PC-3 (cell line): ENCODE measurements at regions not wholly inside any gene's neighbourhood (a gene's known extent, or its start where the extent isn't known, plus 50 kb on each side); places are given as distances from the start of the nearest gene placed in this dataset.

ENCODE experiments used
- ATAC-seq: fragments of 200-7000 bp; cut with Tn5 transposase; 2 replicates; pipeline ENCODE4 v1.9.1; 2020; ENCODE audit warnings: mild to moderate bottlenecking, moderate library complexity
- BruUV-seq: library from RNA; stranded (reverse); fragments of 400-500 nt; replicated peaks from 2 replicates; lab custom pipeline; 2021; lab: Mats Ljungman, UMichigan
- CTCF ChIA-PET: fragments of 300-600 bp; sonication (Branson Sonifier 250); formaldehyde crosslinking; loops from one replicate; lab custom pipeline; 2022; ENCODE audit warnings: antibody characterized with exemption; lab: Charles Lee
- POLR2A ChIA-PET: fragments of 300-600 bp; sonication (Branson Sonifier 250); formaldehyde crosslinking; loops from one replicate; lab custom pipeline; 2022; ENCODE audit warnings: antibody characterized with exemption; ENCODE audit not compliant: unreplicated experiment; lab: Charles Lee
- DNase-seq: peaks from one replicate; pipeline ENCODE4 v3.0.0-alpha.2; 2015
- H2AFZ ChIP-seq: fragments of 300-600 bp; sonication (generic); 2 replicates; pipeline ENCODE4 v1.6.0; 2016; ENCODE audit warnings: antibody characterized with exemption, low read length
- H3F3A ChIP-seq: fragments of 300-600 bp; sonication (generic); one replicate; pipeline ENCODE4 v1.6.0; 2017; ENCODE audit warnings: antibody characterized with exemption, low read length, control low read depth, mild to moderate bottlenecking; ENCODE audit not compliant: unreplicated experiment
- H3K27ac ChIP-seq: fragments of 300-600 bp; sonication (generic); 2 replicates; pipeline ENCODE4 v1.5.1; 2016; ENCODE audit warnings: mild to moderate bottlenecking, low read length
- H3K27me3 ChIP-seq: fragments of 300-600 bp; sonication (generic); 2 replicates; pipeline ENCODE4 v1.6.1; 2016; ENCODE audit warnings: low read length, mixed read lengths
- H3K36me3 ChIP-seq: fragments of 300-600 bp; sonication (generic); 2 replicates; pipeline ENCODE4 v1.6.1; 2016; ENCODE audit warnings: low read depth, mixed run types, low read length, mixed read lengths
- H3K4me1 ChIP-seq: fragments of 300-600 bp; sonication (generic); 2 replicates; pipeline ENCODE4 v1.5.1; 2016; ENCODE audit warnings: low read length; ENCODE audit not compliant: insufficient read depth
- H3K4me2 ChIP-seq: fragments of 300-600 bp; sonication (generic); 2 replicates; pipeline ENCODE4 v1.6.0; 2016; ENCODE audit warnings: low read length
- H3K4me3 ChIP-seq: fragments of 300-600 bp; sonication (generic); 2 replicates; pipeline ENCODE4 v1.5.1; 2016; ENCODE audit warnings: mild to moderate bottlenecking, low read length, mixed read lengths
- H3K79me2 ChIP-seq: fragments of 300-600 bp; sonication (generic); 2 replicates; pipeline ENCODE4 v1.6.1; 2017; ENCODE audit warnings: low read length, mixed read lengths
- H3K9ac ChIP-seq: fragments of 300-600 bp; sonication (generic); 2 replicates; pipeline ENCODE4 v1.6.0; 2016; ENCODE audit warnings: mild to moderate bottlenecking, low read length
- H3K9me2 ChIP-seq: fragments of 300-600 bp; sonication (generic); replicated peaks from 2 replicates; pipeline ENCODE4 v1.6.1; 2016; ENCODE audit warnings: mixed run types, low read length, mixed read lengths
- H3K9me3 ChIP-seq: fragments of 300-600 bp; sonication (generic); 2 replicates; pipeline ENCODE4 v1.6.1; 2016; ENCODE audit warnings: low read length, mixed read lengths
- H4K20me1 ChIP-seq: fragments of 300-600 bp; sonication (generic); 2 replicates; pipeline ENCODE4 v1.6.1; 2016; ENCODE audit warnings: low read length, mixed read lengths
- EZH2 ChIP-seq: fragments of 300-600 bp; sonication (generic); IDR thresholded peaks from one replicate; pipeline ENCODE4 v1.6.1; 2017; ENCODE audit warnings: antibody characterized with exemption, mild to moderate bottlenecking, low read length; ENCODE audit not compliant: unreplicated experiment
- EZH2phosphoT487 ChIP-seq: fragments of 300-600 bp; sonication (generic); IDR thresholded peaks from 2 replicates; pipeline ENCODE4 v1.6.1; 2018; ENCODE audit warnings: mild to moderate bottlenecking, antibody characterized with exemption, low read length, borderline replicate concordance
- intact Hi-C: fragments of 100-400 bp; cut with micrococcal nuclease; formaldehyde crosslinking; loops from 2 replicates; pipeline ENCODE4 v1.9.0; 2023
- TF ChIP-seq, protein P1 (sequence below): fragments of 300-600 bp; sonication (generic); conservative IDR thresholded peaks from 2 replicates; pipeline ENCODE4 v1.5.1; 2017; ENCODE audit warnings: antibody characterized with exemption, low read depth, mild to moderate bottlenecking, low read length

DNA sequence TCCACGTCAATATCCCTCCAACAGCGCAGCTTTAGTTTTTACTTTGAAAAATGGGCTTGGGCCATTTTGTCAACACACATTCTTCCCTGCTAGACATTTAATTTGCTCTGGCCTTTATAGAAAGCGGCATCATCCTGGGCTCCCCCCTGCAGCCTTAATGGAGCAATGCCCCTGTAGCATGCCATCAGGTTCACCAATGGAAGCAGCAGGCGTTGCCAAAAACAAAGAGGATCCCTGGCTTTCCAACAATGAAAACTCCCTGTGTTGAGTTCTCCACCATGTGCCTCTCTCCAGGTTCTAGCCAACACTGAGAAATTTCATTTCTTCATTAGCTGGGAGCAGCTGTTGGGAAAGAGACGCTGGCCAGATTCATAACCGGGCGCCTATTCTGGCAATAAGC is 139.5 kb downstream of the ZNF622 start:
- H3K4me1 ChIP-seq, result no peaks in the 10 kb centered on the region
- no peak overlapping the region for H3K4me2 ChIP-seq
- no peak overlapping the region for H2AFZ ChIP-seq
- H3K79me2 ChIP-seq, result no peaks in the 10 kb centered on the region
- CTCF ChIA-PET, result no interaction called here
- ATAC-seq (no peak), DNase-seq (no peak)
- no peaks in the 10 kb centered on the region for H3K9me3 ChIP-seq
- H4K20me1 ChIP-seq, result no peaks in the 10 kb centered on the region
- no peak overlapping the region for H3K4me3 ChIP-seq
- POLR2A ChIA-PET, result no interaction called here
- TF ChIP-seq EZH2phosphoT487 (no peak), EZH2 (no peak)
- TF ChIP-seq, protein P1, sequence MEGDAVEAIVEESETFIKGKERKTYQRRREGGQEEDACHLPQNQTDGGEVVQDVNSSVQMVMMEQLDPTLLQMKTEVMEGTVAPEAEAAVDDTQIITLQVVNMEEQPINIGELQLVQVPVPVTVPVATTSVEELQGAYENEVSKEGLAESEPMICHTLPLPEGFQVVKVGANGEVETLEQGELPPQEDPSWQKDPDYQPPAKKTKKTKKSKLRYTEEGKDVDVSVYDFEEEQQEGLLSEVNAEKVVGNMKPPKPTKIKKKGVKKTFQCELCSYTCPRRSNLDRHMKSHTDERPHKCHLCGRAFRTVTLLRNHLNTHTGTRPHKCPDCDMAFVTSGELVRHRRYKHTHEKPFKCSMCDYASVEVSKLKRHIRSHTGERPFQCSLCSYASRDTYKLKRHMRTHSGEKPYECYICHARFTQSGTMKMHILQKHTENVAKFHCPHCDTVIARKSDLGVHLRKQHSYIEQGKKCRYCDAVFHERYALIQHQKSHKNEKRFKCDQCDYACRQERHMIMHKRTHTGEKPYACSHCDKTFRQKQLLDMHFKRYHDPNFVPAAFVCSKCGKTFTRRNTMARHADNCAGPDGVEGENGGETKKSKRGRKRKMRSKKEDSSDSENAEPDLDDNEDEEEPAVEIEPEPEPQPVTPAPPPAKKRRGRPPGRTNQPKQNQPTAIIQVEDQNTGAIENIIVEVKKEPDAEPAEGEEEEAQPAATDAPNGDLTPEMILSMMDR, result no peak
- H3F3A ChIP-seq, result no peaks in the 10 kb centered on the region
- no peaks in the 10 kb centered on the region for H3K36me3 ChIP-seq
- H3K9me2 ChIP-seq, result no peaks in the 10 kb centered on the region
- intact Hi-C loops, result no loop called here
- H3K27ac ChIP-seq, result no peak overlapping the region
- H3K27me3 ChIP-seq, result peaks cover 41% of the 10 kb centered on the region
- BruUV-seq, result no TSS peak
- no peak overlapping the region for H3K9ac ChIP-seq

DNA sequence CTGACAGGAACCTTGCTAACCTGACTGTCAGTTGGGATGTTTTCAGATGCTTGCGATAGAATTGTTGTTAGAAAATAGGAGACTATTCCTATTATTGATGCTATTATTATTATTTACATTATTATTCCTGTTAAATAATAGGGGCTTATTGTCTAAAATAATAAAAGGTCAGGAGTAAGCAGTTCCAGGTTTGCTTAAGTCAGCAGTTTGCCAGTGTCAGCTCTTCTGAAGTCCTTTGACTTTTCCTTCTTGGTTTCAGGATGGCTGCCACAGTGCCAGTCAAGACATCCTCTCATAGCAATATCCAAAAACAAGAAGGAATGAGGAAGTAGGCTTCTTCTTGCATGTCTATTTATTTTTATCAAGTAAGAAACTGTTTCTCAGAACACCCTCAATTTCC is 141.7 kb upstream of the MARCHF11 start:
- intact Hi-C loops, result no loop called here
- Histone ChIP-seq H2AFZ (no peak overlapping the region), H3K9me2 (no peaks in the 10 kb centered on the region), H4K20me1 (no peaks in the 10 kb centered on the region), H3K4me2 (no peak overlapping the region), H3K9me3 (no peaks in the 10 kb centered on the region), H3K79me2 (no peaks in the 10 kb centered on the region), H3K4me3 (no peak overlapping the region), H3K27ac (no peak overlapping the region), H3K4me1 (no peaks in the 10 kb centered on the region), H3K36me3 (no peaks in the 10 kb centered on the region), H3F3A (no peaks in the 10 kb centered on the region), H3K27me3 (peaks cover 16% of the 10 kb centered on the region; the same call in 1 of the 2 replicates), H3K9ac (no peak overlapping the region)
- BruUV-seq, result no TSS peak
- DNase-seq, result no peak
- POLR2A ChIA-PET, result no interaction called here
- TF ChIP-seq EZH2phosphoT487 (no peak), EZH2 (no peak)
- TF ChIP-seq, protein P1, result no peak
- CTCF ChIA-PET, result no interaction called here
- no peak for ATAC-seq

DNA sequence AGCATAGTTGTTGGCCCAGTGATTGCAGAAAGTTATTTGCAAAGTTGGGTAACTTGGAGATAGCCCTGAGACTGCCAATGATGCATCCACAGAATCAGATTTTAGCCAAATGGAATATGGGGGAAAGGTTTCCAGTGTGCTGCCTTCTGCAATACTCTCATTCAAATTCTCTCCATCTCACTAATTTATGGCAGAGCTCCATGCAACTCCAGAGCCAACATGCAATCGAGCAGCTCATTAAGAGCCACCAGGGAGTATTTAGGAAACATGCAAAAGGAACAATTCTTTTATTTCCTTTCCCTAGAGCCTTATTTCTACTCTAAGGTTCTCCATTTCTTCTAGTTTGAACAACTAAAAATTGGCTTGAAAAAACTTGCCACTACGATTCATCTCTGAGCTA is 135.9 kb upstream of the MARCHF11 start:
- BruUV-seq, result no TSS peak
- H3K27me3 ChIP-seq, result no peaks in the 10 kb centered on the region; the same call in 1 of the 2 replicates
- no peaks in the 10 kb centered on the region for H3F3A ChIP-seq
- no peak overlapping the region for H3K4me2 ChIP-seq
- no peaks in the 10 kb centered on the region for H3K79me2 ChIP-seq
- TF ChIP-seq, protein P1, result no peak
- no peak for TF ChIP-seq EZH2phosphoT487
- no peak for TF ChIP-seq EZH2
- ATAC-seq, result no peak
- H3K9me3 ChIP-seq, result no peaks in the 10 kb centered on the region
- no peak for DNase-seq
- intact Hi-C loops, result no loop called here
- no peaks in the 10 kb centered on the region for H4K20me1 ChIP-seq
- ChIA-PET POLR2A (no interaction called here), CTCF (no interaction called here)
- H3K4me3 ChIP-seq, result no peak overlapping the region
- H3K4me1 ChIP-seq, result no peaks in the 10 kb centered on the region
- no peak overlapping the region for H3K27ac ChIP-seq
- no peaks in the 10 kb centered on the region for H3K9me2 ChIP-seq
- no peak overlapping the region for H3K9ac ChIP-seq
- H3K36me3 ChIP-seq, result no peaks in the 10 kb centered on the region
- H2AFZ ChIP-seq, result no peak overlapping the region
